SK-N-MC (cell line): ENCODE measurements at regions not wholly inside any gene's neighbourhood (a gene's known extent, or its start where the extent isn't known, plus 50 kb on each side); places are given as distances from the start of the nearest gene placed in this dataset.

ENCODE experiments used
- EZH2 ChIP-seq: fragments of 200-600 bp; sonication (generic); IDR thresholded peaks from one replicate; pipeline ENCODE4 v1.6.1; 2017; ENCODE audit warnings: antibody characterized with exemption
- POLR2AphosphoS5 ChIP-seq: IDR thresholded peaks from 2 replicates; pipeline ENCODE4 v1.6.1; 2012; ENCODE audit warnings: mild to moderate bottlenecking, low read depth, low read length, borderline replicate concordance

DNA sequence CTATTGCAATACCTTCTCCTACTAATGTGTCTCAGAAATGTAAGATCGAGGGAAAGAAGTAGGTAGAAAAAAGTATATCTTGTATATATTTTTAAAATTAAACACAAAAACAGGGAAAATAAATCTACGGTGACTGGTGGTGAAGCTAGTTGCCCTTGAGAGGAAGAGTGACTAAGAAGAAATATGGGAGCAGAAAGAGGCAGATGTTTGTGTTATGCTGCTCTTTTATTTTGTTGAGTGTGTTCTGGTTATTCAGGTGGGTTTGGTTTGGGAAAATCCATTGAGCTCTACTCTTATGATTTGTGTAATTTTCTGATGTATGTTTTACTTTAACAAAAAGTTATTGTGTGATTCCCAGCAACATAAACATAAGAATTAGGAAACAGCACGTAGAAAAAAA lies 444.9 kb upstream of the B3GALT2 start:
- TF ChIP-seq EZH2 (no peak), POLR2AphosphoS5 (no peak)
